SK-N-SH (cell line): ENCODE measurements at regions not wholly inside any gene's neighbourhood (a gene's known extent, or its start where the extent isn't known, plus 50 kb on each side); places are given as distances from the start of the nearest gene placed in this dataset.

Experiments
- CTCF ChIA-PET: fragments of 300-600, 350-600 bp; formaldehyde crosslinking; extraction: SDS; loops from one replicate; lab custom pipeline; 2021; lab: Yijun Ruan, JAX
- POLR2A ChIA-PET: fragments of 350-600 bp; sonication (Branson Sonifier 250); formaldehyde crosslinking; extraction: SDS; loops from one replicate; lab custom pipeline; 2020; ENCODE audit warnings: antibody characterized with exemption, inconsistent platforms; lab: Yijun Ruan, JAX
- DNase-seq: peaks from one replicate; pipeline ENCODE4 v3.0.0; 2012
- H2AFZ ChIP-seq: fragments of 200-600 bp; sonication (generic); 2 replicates; pipeline ENCODE4 v1.8.1; 2016; ENCODE audit warnings: antibody characterized with exemption, mild to moderate bottlenecking, low read depth
- H3F3A ChIP-seq: fragments of 200-600 bp; sonication (generic); replicated peaks from 2 replicates; pipeline ENCODE3; 2016; ENCODE audit warnings: antibody characterized with exemption, mild to moderate bottlenecking; ENCODE audit not compliant: insufficient read depth
- H3K27ac ChIP-seq, 2 experiments: fragments of 200-500 bp in 1 of 2; fragments of 200-600 bp in 1 of 2; sonication (Bioruptor generic) in 1 of 2; sonication (generic), shearing (Covaris generic) in 1 of 2; 2 replicates each; pipeline versions ENCODE4 v1.5.1 to v1.6.1; 2014 to 2016; ENCODE audit warnings: low read depth in 2 of 2, inconsistent platforms in 1 of 2, low read length in 1 of 2, mild to moderate bottlenecking in 1 of 2, mixed read lengths in 1 of 2
- H3K27me3 ChIP-seq: fragments of 200-600 bp; sonication (generic), shearing (Covaris generic); 2 replicates; pipeline ENCODE4 v1.6.1; 2016; ENCODE audit warnings: mixed run types; ENCODE audit not compliant: insufficient read depth
- H3K36me3 ChIP-seq, 2 experiments: fragments of 200-500 bp in 1 of 2; fragments of 200-600 bp in 1 of 2; sonication (Bioruptor generic) in 1 of 2; sonication (generic) in 1 of 2; replicated peaks in 1 of 2; 2 replicates each; pipeline versions ENCODE3 to v1.5.1; 2014 to 2016; ENCODE audit warnings: low read length in 1 of 2, mild to moderate bottlenecking in 1 of 2; ENCODE audit not compliant: insufficient read depth in 2 of 2, control insufficient read depth in 1 of 2
- H3K4me1 ChIP-seq, 2 experiments: fragments of 200-500 bp in 1 of 2; fragments of 200-600 bp in 1 of 2; sonication (Bioruptor generic) in 1 of 2; sonication (generic), shearing (Covaris generic) in 1 of 2; 2 replicates each; pipeline versions ENCODE4 v1.5.1 to v1.6.1; 2014 to 2016; ENCODE audit warnings: low read depth in 1 of 2, low read length in 1 of 2, mixed run types in 1 of 2; ENCODE audit not compliant: insufficient read depth in 2 of 2, control insufficient read depth in 1 of 2
- H3K4me2 ChIP-seq: fragments of 200-600 bp; sonication (generic), shearing (Covaris generic); 2 replicates; pipeline ENCODE4 v1.6.1; 2017; ENCODE audit warnings: mixed run types
- H3K4me3 ChIP-seq, 2 experiments: fragments of 200-500 bp in 1 of 2; fragments of 200-600 bp in 1 of 2; sonication (Bioruptor generic) in 1 of 2; sonication (generic), shearing (Covaris generic) in 1 of 2; 2 replicates each; pipeline versions ENCODE4 v1.5.1 to v1.8.1; 2014 to 2016; ENCODE audit warnings: low read depth in 2 of 2, inconsistent platforms in 1 of 2, low read length in 1 of 2, mild to moderate bottlenecking in 1 of 2, mixed read lengths in 1 of 2, moderate library complexity in 1 of 2
- H3K79me2 ChIP-seq: fragments of 200-600 bp; sonication (generic); 2 replicates; pipeline ENCODE4 v1.8.1; 2017; ENCODE audit warnings: mild to moderate bottlenecking; ENCODE audit not compliant: insufficient read depth
- H3K9ac ChIP-seq: fragments of 200-600 bp; sonication (generic); 2 replicates; pipeline ENCODE4 v1.6.1; 2017; ENCODE audit warnings: mixed run types
- H3K9me2 ChIP-seq: fragments of 200-600 bp; sonication (generic); 2 replicates; pipeline ENCODE4 v1.6.1; 2017; ENCODE audit warnings: mixed run types
- H3K9me3 ChIP-seq: fragments of 200-600 bp; sonication (generic); 2 replicates; pipeline ENCODE4 v1.6.1; 2017; ENCODE audit warnings: mixed run types, mild to moderate bottlenecking, moderate library complexity
- H4K20me1 ChIP-seq: fragments of 200-600 bp; sonication (generic); 2 replicates; pipeline ENCODE4 v1.6.1; 2017; ENCODE audit warnings: mild to moderate bottlenecking, mixed run types; ENCODE audit not compliant: insufficient read depth
- ELF1 ChIP-seq: IDR thresholded peaks from 2 replicates; pipeline ENCODE4 v1.4.0; 2012
- EP300 ChIP-seq, 2 experiments: IDR thresholded peaks; 2 replicates each; pipeline versions ENCODE4 v1.4.0 to v1.6.1; 2012; ENCODE audit warnings: borderline replicate concordance in 1 of 2, low read depth in 1 of 2, low read length in 1 of 2
- FOSL2 ChIP-seq: IDR thresholded peaks from 2 replicates; pipeline ENCODE4 v1.4.0; 2012; ENCODE audit warnings: low read depth, mild to moderate bottlenecking, moderate library complexity, borderline replicate concordance
- JUND ChIP-seq: IDR thresholded peaks from 2 replicates; pipeline ENCODE4 v1.4.0; 2012
- NRF1 ChIP-seq: IDR thresholded peaks from 2 replicates; pipeline ENCODE4 v1.6.1; 2012; ENCODE audit warnings: low read depth, mild to moderate bottlenecking, low read length
- PBX3 ChIP-seq: IDR thresholded peaks from 2 replicates; pipeline ENCODE4; 2012
- RCOR1 ChIP-seq: fragments of 150-350 bp; IDR thresholded peaks from 2 replicates; pipeline ENCODE4 v1.6.1; 2017; ENCODE audit warnings: antibody characterized with exemption, low read length
- REST ChIP-seq: IDR thresholded peaks from 2 replicates; pipeline ENCODE4 v1.6.1; 2012; ENCODE audit warnings: mild to moderate bottlenecking, low read depth, low read length, moderate library complexity
- SIN3A ChIP-seq: IDR thresholded peaks from 2 replicates; pipeline ENCODE4 v1.6.1; 2012; ENCODE audit warnings: low read depth, mild to moderate bottlenecking, low read length, moderate library complexity, borderline replicate concordance
- SMC3 ChIP-seq: IDR thresholded peaks from 2 replicates; pipeline ENCODE4 v1.6.1; 2012; ENCODE audit warnings: low read depth, low read length, improper control_type of control experiment
- TAF1 ChIP-seq: IDR thresholded peaks from 2 replicates; pipeline ENCODE4 v1.6.1; 2012; ENCODE audit warnings: low read depth, mild to moderate bottlenecking, low read length, moderate library complexity, borderline replicate concordance
- TCF12 ChIP-seq: IDR thresholded peaks from 2 replicates; pipeline ENCODE4 v1.4.0; 2012
- USF2 ChIP-seq: fragments of 150-350 bp; IDR thresholded peaks from 2 replicates; pipeline ENCODE4 v1.6.1; 2017; ENCODE audit warnings: antibody characterized with exemption, low read length, low read depth, borderline replicate concordance
- WGBS: methylation state at CpG from one replicate; pipeline ENCODE4 v1.1.6; 2017; ENCODE audit warnings: low lambda C conversion rate; 5-methylcytosine and 5-hydroxymethylcytosine counted together

- ChIA-PET POLR2A (no interaction called here), CTCF (interaction anchor here (0.8 kb wide), 1 partner anchor 872 kb away, joined by 3 read pairs; no protein-coding TSS in a partner anchor)
- H3K4me3 ChIP-seq = no peak overlapping the region
- H3K27ac ChIP-seq = no peak overlapping the region
- no peaks in the 10 kb centered on the region for H3F3A ChIP-seq
- H3K9me2 ChIP-seq = no peaks in the 10 kb centered on the region
- no peaks in the 10 kb centered on the region for H4K20me1 ChIP-seq
- no peaks in the 10 kb centered on the region for H3K4me1 ChIP-seq
- no peak overlapping the region for H2AFZ ChIP-seq
- no peaks in the 10 kb centered on the region for H3K9me3 ChIP-seq
- DNase-seq = no peak
- H3K27me3 ChIP-seq = no peaks in the 10 kb centered on the region
- no peak for TF ChIP-seq USF2
- TF ChIP-seq RCOR1 = no peak
- H3K79me2 ChIP-seq = no peaks in the 10 kb centered on the region
- no peak overlapping the region for H3K4me2 ChIP-seq
- H3K9ac ChIP-seq = no peak overlapping the region
- WGBS = 7% methylated on average over 2 of the region's 2 CpGs
- no peaks in the 10 kb centered on the region for H3K36me3 ChIP-seq
Measured at GRCh38 chr13:86510792-86511191, 711.6 kb upstream of the SLITRK6 start.

GRCh38 chr13:86541461-86541860 lies 742.2 kb upstream of the SLITRK6 start:
- ChIA-PET CTCF (no interaction called here), POLR2A (no interaction called here)
- no peak overlapping the region for H3K4me2 ChIP-seq
- no peak overlapping the region for H3K27ac ChIP-seq
- H3K9me2 ChIP-seq = no peaks in the 10 kb centered on the region; the same call in 1 of the 2 replicates
- no peaks in the 10 kb centered on the region for H3K4me1 ChIP-seq
- no peaks in the 10 kb centered on the region for H3K79me2 ChIP-seq
- H3K9ac ChIP-seq = no peak overlapping the region
- no peaks in the 10 kb centered on the region for H3F3A ChIP-seq
- H3K4me3 ChIP-seq = no peak overlapping the region
- H3K27me3 ChIP-seq = no peaks in the 10 kb centered on the region
- no peaks in the 10 kb centered on the region for H4K20me1 ChIP-seq
- H3K36me3 ChIP-seq = no peaks in the 10 kb centered on the region
- DNase-seq = no peak
- H3K9me3 ChIP-seq = no peaks in the 10 kb centered on the region
- no peak overlapping the region for H2AFZ ChIP-seq
- 25% methylated on average over 3 of the region's 3 CpGs for WGBS
- no peak for TF ChIP-seq EP300 (IDR thresholded peaks at IDR 0.05; ENCODE audit: borderline replicate concordance in 1 of 2, low read depth in 1 of 2, low read length in 1 of 2)
- TF ChIP-seq JUND = no peak
- no peak for TF ChIP-seq SMC3
- no peak for TF ChIP-seq ELF1
- no peak for TF ChIP-seq PBX3

- Histone ChIP-seq H3K9ac (no peak overlapping the region), H4K20me1 (no peaks in the 10 kb centered on the region), H3K36me3 (peaks cover 0 to 3% of the 10 kb centered on the region in 2 experiments), H3K9me2 (no peaks in the 10 kb centered on the region), H3K9me3 (peaks cover 6% of the 10 kb centered on the region; the same call in 1 of the 2 replicates), H3K27me3 (no peaks in the 10 kb centered on the region), H3K4me3 (no peak overlapping the region), H3K27ac (no peak overlapping the region), H2AFZ (peak overlapping the region; percentile 6; the same call in 1 of the 2 replicates), H3K4me1 (no peaks in the 10 kb centered on the region), H3K4me2 (no peak overlapping the region), H3K79me2 (no peaks in the 10 kb centered on the region), H3F3A (no peaks in the 10 kb centered on the region)
- DNase-seq = no peak
- CTCF ChIA-PET = no interaction called here
- no peak for TF ChIP-seq SIN3A
- TF ChIP-seq NRF1 = no peak
- no peak for TF ChIP-seq REST
- no peak for TF ChIP-seq TAF1
- no peak for TF ChIP-seq FOSL2
- TF ChIP-seq TCF12 = no peak
- TF ChIP-seq JUND = no peak
- POLR2A ChIA-PET = no interaction called here
Measured at GRCh38 chr13:86554066-86554465, 754.8 kb upstream of the SLITRK6 start.
